ENCODE measurements at regions not wholly inside any gene's neighbourhood (a gene's known extent, or its start where the extent isn't known, plus 50 kb on each side); places are given as distances from the start of the nearest gene placed in this dataset.

DNA sequence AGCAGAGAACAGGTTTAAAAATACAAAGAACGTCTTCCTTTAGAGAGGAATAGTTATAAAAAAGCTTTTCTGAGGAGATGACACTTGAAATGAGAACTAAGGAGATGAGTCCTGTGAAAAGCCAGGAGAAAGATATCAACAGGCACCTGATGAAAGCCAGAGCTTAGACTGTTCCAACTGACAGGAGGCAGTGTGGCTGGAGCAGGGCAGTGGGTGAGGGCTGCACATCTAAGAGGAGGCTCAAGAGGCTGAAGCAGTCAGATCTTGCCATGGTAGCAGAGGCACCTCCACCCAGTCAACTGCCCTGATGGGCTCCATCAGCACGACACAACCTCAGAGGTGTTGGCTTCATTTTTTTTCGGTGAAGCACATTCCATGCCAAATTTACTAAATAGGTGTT lies 445.3 kb downstream of the ADGRL2 start:
- no peaks in the 10 kb centered on the region for H3K27me3 ChIP-seq
- TF ChIP-seq CTCF (IDR thresholded peaks at IDR 0.05), result no peak
- H3K9me3 ChIP-seq, result no peaks in the 10 kb centered on the region
- intact Hi-C loops (cut with DNase I; ENCODE audit: low total_unique reads), result no loop called here
- no peaks in the 10 kb centered on the region for H3K4me1 ChIP-seq
- H3K36me3 ChIP-seq, result no peaks in the 10 kb centered on the region
- H3K27ac ChIP-seq, result no peak overlapping the region
- no peak overlapping the region for H3K4me3 ChIP-seq
- no peak for DNase-seq

DNA sequence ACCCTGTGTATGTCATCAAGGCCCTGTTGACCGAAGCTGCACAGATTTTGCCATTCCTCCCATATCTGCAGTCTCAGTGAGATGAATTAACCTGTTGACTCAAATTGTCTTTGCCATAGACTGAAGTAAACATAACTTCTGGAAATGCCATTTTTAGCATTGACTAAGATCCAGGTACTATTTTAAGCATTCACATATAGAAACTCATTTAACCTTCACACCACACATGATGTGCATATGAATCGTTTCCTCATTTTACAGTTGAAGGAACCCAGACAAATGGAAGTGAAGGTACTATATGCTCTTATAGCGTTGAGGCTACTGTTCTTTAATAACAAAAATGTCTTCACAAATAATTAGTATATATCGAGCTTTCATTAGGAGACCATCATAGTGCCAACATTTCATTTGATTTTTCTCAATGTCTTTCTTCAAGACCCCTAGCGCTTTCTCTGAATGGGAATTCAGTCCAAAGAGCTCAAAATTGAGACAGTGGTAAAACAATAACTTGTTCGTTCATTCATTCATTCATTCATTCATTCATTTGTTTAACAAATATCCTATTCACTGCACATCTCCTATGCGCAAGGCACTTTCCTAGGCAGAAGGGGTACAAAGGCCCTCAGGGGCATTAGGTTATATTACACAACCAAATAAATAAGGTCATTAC lies 444.7 kb downstream of the ADGRL2 start:
- intact Hi-C loops (cut with DNase I; ENCODE audit: low total_unique reads), result no loop called here
- Histone ChIP-seq H3K4me3 (no peak overlapping the region), H3K36me3 (no peaks in the 10 kb centered on the region), H3K27ac (no peak overlapping the region), H3K4me1 (no peaks in the 10 kb centered on the region), H3K27me3 (no peaks in the 10 kb centered on the region), H3K9me3 (no peaks in the 10 kb centered on the region)
- DNase-seq, result no peak
- TF ChIP-seq POLR2A (IDR thresholded peaks at IDR 0.05), result no peak
- TF ChIP-seq CTCF (IDR thresholded peaks at IDR 0.05), result no peak

DNA sequence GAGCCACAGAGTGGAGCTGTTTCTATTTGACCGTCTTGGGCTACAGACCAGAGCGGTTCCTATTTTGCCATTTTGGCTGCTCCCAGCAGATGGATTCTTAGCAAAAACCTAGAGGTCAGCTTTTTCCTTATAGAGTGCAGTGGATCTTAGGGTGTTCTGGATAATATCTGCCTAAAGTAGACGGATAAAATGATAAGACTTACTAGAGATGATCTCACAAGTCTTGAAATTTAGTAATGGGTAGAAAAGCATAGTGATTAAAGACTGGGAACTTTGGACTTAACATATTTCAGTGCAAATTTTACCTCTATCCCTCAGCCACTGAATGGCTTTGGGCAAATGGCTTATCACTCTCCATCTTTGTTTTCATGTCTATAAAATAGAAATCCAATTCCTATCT lies 439.8 kb downstream of the ADGRL2 start:
- intact Hi-C loops (cut with DNase I; ENCODE audit: low total_unique reads), result no loop called here
- Histone ChIP-seq H3K4me3 (no peak overlapping the region), H3K36me3 (no peaks in the 10 kb centered on the region), H3K27ac (no peak overlapping the region), H3K9me3 (no peaks in the 10 kb centered on the region), H3K4me1 (no peaks in the 10 kb centered on the region), H3K27me3 (no peaks in the 10 kb centered on the region)
- no peak for TF ChIP-seq POLR2A (IDR thresholded peaks at IDR 0.05)
- no peak for TF ChIP-seq CTCF (IDR thresholded peaks at IDR 0.05)
- DNase-seq, result no peak

DNA sequence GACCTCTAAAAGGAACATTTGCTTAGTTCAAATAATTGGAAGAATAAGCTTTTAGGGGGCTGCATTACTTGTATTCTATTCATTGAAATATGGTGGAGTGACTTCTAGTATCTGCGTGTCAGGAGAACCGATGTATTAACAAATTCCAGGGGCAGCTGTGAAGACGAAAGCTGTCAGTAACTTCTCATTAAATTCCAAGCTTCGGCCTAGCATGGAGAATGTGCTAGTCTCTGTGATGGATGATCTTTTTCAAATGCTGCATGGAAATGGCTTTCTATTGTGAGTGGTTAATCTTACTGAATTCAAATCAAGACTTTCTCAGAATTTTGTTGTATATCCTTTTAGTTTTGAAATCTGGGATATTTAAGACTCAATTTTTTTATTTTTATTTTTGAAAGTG lies 429.9 kb downstream of the ADGRL2 start:
- Histone ChIP-seq H3K36me3 (no peaks in the 10 kb centered on the region), H3K4me3 (no peak overlapping the region), H3K27me3 (no peaks in the 10 kb centered on the region), H3K4me1 (no peaks in the 10 kb centered on the region), H3K9me3 (no peaks in the 10 kb centered on the region), H3K27ac (no peak overlapping the region)
- intact Hi-C loops (cut with DNase I; ENCODE audit: low total_unique reads), result no loop called here
- no peak for DNase-seq
- TF ChIP-seq CTCF (IDR thresholded peaks at IDR 0.05) (no peak), POLR2A (IDR thresholded peaks at IDR 0.05) (no peak)

DNA sequence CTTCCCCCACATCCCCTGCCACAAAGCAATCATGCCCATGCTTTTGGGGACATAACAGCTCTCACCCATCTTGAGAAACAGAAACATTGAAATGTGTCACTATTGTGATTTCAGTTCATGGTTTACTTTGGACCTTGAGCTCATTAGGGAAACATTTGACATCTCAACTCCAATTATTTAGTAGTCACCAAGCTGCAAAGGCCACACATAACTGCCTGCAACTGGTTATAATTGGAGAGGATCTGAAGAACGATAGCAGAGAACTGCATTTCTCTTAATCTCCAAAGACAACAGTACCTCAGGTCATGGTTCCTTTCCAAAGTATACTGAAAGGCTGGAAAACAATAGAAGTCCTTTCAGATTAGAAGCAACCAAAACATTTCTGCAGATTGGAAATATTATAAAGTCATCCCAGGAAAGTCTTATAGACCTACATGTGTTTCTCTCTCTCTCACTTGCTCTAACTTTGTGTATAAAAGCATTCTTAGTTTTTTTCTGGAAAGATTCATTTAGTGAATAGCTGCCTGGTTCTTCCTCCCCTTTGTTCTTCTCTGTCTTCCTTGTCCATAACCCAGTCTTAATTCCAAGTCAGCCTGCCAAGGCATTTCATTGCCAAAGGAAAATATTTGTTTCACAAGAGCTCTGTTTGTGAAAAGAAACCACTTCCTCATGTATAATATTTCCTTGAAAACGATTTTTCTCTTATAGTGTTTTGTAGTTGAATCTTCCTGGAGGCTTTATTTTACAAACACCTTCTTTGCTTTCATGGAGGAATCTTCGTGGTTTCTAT lies 426.8 kb downstream of the ADGRL2 start:
- Histone ChIP-seq H3K27ac (no peak overlapping the region), H3K27me3 (no peaks in the 10 kb centered on the region), H3K4me1 (no peaks in the 10 kb centered on the region), H3K9me3 (no peaks in the 10 kb centered on the region), H3K4me3 (no peak overlapping the region), H3K36me3 (no peaks in the 10 kb centered on the region)
- no peak for TF ChIP-seq POLR2A (IDR thresholded peaks at IDR 0.05)
- no peak for TF ChIP-seq CTCF (IDR thresholded peaks at IDR 0.05)
- no peak for DNase-seq
- intact Hi-C loops (cut with DNase I; ENCODE audit: low total_unique reads), result no loop called here

Measured in uterus (tissue), 3 donors.